Muscle layer of duodenum (tissue), 2 donors: ENCODE measurements at regions not wholly inside any gene's neighbourhood (a gene's known extent, or its start where the extent isn't known, plus 50 kb on each side); places are given as distances from the start of the nearest gene placed in this dataset.

Experiments
- H3K27ac ChIP-seq: one replicate; pipeline ENCODE4 v1.7.0; 2013; ENCODE audit warnings: mild to moderate bottlenecking, low read length
- H3K27me3 ChIP-seq: one replicate; pipeline ENCODE4 v1.7.0; 2013; ENCODE audit warnings: low read depth, mild to moderate bottlenecking, control low read depth, low read length
- H3K36me3 ChIP-seq, 2 donors: one replicate each; pipeline ENCODE4 v1.7.0; 2013; ENCODE audit warnings: low read length in 2 of 2, control low read depth in 1 of 2, mild to moderate bottlenecking in 1 of 2; ENCODE audit not compliant: insufficient read depth in 2 of 2, control insufficient read depth in 1 of 2
- H3K4me1 ChIP-seq, 2 donors: one replicate each; pipeline ENCODE4 v1.7.0; 2013; ENCODE audit warnings: low read length in 2 of 2, mild to moderate bottlenecking in 2 of 2, control low read depth in 1 of 2, moderate library complexity in 1 of 2; ENCODE audit not compliant: insufficient read depth in 2 of 2, control insufficient read depth in 1 of 2
- H3K4me3 ChIP-seq, 2 donors: one replicate each; pipeline ENCODE4 v1.7.0; 2013; ENCODE audit warnings: low read length in 2 of 2, low read depth in 1 of 2, mild to moderate bottlenecking in 1 of 2
- H3K9me3 ChIP-seq, 2 donors: one replicate each; pipeline ENCODE4 v1.7.0; 2013; ENCODE audit warnings: low read length in 2 of 2, control low read depth in 1 of 2, mild to moderate bottlenecking in 1 of 2; ENCODE audit not compliant: control insufficient read depth in 1 of 2
- donor health status: healthy.

DNA sequence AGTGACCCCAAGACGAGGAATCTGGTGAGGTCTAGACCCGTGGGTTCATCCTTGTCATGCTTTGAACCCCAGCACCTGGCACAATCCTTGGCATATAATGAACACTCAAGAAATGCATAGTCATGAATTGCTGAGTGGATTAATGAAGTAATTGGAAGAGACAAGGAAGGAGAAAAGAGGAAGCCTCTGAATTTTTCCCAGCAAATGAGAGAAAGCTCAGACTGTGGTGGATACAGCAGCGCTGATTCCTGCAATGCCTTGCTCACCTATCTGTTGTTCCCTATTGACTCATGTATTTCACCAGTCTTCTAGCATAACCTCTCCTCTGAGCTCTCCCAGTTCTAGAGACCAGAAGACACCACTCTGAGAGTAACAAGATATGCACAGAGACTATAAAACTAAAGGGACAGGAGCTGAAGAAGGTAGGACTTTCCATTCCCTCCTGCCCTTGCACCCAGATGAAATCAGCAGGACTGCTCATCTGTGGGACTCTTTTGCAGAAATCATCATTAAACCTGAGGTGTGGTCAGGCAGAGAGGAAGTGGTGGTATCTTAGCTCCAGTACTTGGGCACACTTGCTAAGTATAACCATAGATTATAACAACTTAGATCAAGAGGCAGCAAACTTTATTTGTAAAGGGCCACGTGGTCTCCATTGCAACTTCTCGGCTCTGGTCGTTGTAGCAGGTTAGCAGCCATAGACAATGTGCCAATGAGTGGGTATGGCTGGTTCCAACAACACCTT is 102.8 kb downstream of the MAF start:
- H3K9me3 ChIP-seq = peaks cover 0 to 5% of the 10 kb centered on the region in 2 donors
- H3K4me1 ChIP-seq = no peaks in the 10 kb centered on the region
- no peaks in the 10 kb centered on the region for H3K36me3 ChIP-seq
- H3K27me3 ChIP-seq = no peaks in the 10 kb centered on the region
- H3K27ac ChIP-seq = no peak overlapping the region
- H3K4me3 ChIP-seq = no peak overlapping the region

DNA sequence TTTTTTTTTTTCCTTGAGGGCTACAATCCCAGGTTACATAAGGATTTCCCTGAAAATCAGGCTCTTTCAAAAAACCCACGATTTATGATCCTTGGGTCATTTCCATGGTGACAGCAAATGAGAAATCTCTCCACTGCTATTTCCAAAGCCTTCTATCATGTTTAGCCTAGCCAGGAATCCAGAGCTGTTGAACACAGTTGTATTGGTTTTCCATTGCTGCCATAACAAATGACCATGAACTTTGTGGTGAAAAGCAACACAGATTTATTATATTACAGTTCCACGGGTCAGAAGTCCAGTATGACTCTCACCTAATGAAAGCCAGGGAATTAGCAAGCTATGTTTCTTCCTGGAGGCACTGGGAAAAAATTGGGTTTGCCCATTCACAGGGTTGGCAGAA is 106.6 kb downstream of the MAF start:
- Histone ChIP-seq H3K27me3 (no peaks in the 10 kb centered on the region), H3K4me1 (no peaks in the 10 kb centered on the region), H3K27ac (no peak overlapping the region), H3K4me3 (no peak overlapping the region), H3K36me3 (no peaks in the 10 kb centered on the region), H3K9me3 (peaks cover 0 to under 1% of the 10 kb centered on the region in 2 donors)

DNA sequence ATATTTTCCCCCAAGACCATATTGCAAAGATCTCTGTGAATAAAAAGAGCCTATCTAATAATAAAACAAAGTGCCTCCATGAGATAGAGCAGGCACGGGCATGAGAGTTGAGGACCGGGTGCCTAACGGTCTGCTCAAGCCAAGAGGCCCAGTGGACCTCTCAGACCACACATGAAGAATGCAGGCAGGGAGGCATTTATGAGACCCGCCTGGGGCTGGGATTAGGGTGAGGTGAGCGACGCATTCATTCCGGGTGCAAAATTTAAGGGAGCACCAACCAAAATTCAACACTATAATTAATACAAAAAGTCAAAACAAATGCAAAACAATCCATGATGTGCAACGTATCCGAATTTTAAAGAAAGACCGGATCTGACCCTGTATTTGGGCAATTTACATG is 108.5 kb downstream of the MAF start:
- H3K4me1 ChIP-seq = no peaks in the 10 kb centered on the region
- no peaks in the 10 kb centered on the region for H3K9me3 ChIP-seq
- no peak overlapping the region for H3K27ac ChIP-seq
- H3K4me3 ChIP-seq = no peak overlapping the region
- H3K36me3 ChIP-seq = no peaks in the 10 kb centered on the region
- H3K27me3 ChIP-seq = no peaks in the 10 kb centered on the region

DNA sequence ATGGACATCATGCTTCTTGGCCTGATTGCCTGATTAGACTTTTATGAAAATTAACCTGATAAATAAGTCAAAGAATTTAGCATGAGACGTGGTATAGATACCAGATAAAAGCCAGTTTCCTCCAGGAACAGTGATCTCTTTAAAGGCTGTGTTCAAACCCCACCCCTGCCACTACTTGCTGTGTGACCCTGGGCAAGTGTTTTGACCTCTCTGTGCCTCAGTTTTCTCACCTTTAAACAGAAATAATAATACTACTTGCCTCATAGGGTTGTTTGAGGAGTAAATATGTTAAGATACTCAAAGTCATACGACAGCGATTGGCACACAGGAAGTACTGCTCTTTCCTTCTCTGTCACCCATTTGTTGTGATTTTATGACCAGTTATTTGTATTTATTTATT is 115.5 kb downstream of the MAF start:
- no peak overlapping the region for H3K4me3 ChIP-seq
- no peaks in the 10 kb centered on the region for H3K36me3 ChIP-seq
- H3K27ac ChIP-seq = no peak overlapping the region
- H3K27me3 ChIP-seq = no peaks in the 10 kb centered on the region
- no peaks in the 10 kb centered on the region for H3K9me3 ChIP-seq
- H3K4me1 ChIP-seq = no peaks in the 10 kb centered on the region

DNA sequence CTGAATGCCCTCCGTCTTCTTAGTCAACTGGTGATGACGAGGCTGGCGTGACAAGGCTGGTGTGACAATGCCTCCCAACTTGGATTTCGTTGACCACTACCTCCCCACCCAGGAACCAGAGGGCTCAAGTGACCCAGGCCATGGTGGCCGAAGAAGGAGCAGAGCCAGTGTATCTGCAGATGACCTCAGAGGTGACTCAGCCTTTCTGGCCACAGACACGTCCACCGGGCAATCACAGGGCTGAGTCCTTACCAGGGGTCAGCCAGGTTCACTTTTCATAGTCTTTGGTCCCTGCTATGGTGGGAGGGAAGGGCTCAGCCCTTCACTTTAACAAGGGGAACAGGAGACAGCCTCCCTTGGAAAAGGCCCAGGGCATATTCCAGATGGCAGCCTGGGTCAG is 116.3 kb downstream of the MAF start:
- no peak overlapping the region for H3K27ac ChIP-seq
- no peaks in the 10 kb centered on the region for H3K27me3 ChIP-seq
- no peaks in the 10 kb centered on the region for H3K9me3 ChIP-seq
- no peaks in the 10 kb centered on the region for H3K36me3 ChIP-seq
- no peaks in the 10 kb centered on the region for H3K4me1 ChIP-seq
- H3K4me3 ChIP-seq = no peak overlapping the region

DNA sequence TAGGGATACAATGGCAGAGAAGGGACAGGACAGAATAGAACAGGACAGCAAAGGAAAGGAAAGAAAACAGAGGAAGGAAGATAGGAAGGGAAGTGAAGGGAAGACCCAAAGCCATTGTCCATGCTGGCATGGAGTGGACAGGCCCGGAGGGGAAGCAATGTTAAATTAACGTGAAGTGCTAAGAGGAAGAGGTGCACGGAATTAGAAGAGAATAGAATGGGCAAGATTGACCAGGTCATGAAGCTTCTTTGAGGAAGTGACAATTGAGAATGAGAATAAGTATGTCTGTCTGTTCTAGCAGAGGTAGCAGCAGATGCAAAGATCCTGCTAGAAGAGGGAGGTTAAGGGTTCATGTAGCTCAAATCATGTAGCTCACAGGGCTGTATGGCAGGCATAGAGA is 117.2 kb downstream of the MAF start:
- Histone ChIP-seq H3K27me3 (no peaks in the 10 kb centered on the region), H3K4me1 (no peaks in the 10 kb centered on the region), H3K9me3 (no peaks in the 10 kb centered on the region), H3K36me3 (no peaks in the 10 kb centered on the region), H3K27ac (no peak overlapping the region), H3K4me3 (no peak overlapping the region)

DNA sequence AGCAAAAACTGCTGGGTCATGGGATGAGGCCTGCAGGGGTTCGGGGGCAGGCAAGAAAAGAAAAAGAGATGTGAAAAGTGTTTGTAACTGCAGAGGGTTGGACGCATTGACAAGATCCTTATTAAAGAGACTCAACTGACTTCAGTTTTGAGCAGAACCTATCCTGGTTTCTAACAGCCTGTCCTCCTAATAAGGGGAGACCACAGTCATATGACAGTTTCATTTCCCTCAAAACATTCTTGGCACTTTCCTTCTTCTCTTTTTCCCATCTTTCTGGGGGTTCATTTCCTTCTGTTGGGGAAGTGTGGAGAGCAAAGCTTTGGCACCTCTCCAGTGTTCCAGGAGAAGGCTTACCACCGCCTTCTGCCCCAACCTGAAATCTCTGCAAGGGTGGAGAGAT is 118.5 kb downstream of the MAF start:
- no peak overlapping the region for H3K27ac ChIP-seq
- no peaks in the 10 kb centered on the region for H3K9me3 ChIP-seq
- no peaks in the 10 kb centered on the region for H3K36me3 ChIP-seq

DNA sequence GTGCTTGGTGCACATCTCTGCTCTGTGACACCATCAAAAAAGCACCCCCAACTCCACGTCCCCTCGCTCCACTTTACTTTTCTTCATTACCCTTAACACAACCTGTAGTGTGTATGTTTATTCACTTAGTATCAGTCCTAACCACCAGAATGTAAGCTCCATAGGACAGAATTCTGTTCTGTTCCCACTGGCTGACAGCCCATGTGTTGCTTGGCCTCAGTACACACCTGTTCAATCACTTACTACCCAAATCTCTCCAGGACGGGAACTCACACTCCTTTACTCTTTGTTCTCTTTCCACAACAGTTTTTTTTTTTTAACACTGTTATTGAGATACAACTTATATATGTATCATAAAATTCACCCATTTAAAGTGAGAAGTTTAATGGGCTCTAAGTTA is 119.6 kb downstream of the MAF start:
- H3K4me1 ChIP-seq = no peaks in the 10 kb centered on the region
- H3K36me3 ChIP-seq = no peaks in the 10 kb centered on the region
- no peaks in the 10 kb centered on the region for H3K27me3 ChIP-seq
- H3K27ac ChIP-seq = no peak overlapping the region
- no peak overlapping the region for H3K4me3 ChIP-seq
- no peaks in the 10 kb centered on the region for H3K9me3 ChIP-seq

More for the DNA sequence above, 118.5 kb downstream of the MAF start:
- Histone ChIP-seq H3K4me3 (no peak overlapping the region), H3K4me1 (no peaks in the 10 kb centered on the region), H3K27me3 (no peaks in the 10 kb centered on the region)

DNA sequence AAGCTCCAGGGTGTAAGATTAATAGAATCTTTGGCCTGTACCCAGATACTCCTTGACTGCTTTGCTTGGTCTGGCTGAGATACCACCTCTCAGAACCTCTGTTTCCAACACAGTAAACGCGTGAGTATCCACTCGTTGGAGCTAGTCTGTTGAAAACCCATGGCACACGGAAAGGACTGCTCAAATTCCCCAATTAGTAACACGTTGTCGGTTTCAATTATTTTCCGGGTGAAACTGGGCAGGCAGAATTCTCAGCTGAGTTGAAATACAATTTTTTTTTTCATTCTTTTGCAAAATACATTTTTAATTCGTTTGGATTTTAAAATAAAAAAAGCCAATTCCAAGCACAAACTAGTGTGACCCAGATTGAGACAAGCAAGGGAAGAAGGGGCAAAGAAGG is 120.5 kb downstream of the MAF start:
- Histone ChIP-seq H3K9me3 (no peaks in the 10 kb centered on the region), H3K27me3 (no peaks in the 10 kb centered on the region), H3K4me1 (no peaks in the 10 kb centered on the region), H3K4me3 (no peak overlapping the region), H3K27ac (no peak overlapping the region), H3K36me3 (no peaks in the 10 kb centered on the region)

DNA sequence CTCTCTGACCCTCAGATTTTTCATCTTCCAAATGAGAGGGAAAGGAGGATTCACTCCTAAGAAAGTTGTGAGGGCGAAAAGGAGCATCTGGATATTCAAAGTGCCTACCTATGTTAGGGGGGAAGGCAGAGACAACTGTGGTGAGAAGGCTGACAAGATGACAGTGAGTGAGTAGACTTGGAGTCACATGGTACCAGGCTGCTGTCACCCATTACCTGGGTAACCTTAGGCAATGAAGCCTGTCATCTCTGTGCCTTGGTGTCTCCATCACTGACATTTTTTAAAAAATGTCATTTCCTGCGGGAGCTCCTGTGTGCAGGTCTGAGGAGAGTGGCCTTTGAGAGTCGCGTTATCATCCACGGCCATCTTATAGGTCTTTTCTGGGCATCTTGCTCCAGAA is 124.0 kb downstream of the MAF start:
- H3K27ac ChIP-seq = no peak overlapping the region

DNA sequence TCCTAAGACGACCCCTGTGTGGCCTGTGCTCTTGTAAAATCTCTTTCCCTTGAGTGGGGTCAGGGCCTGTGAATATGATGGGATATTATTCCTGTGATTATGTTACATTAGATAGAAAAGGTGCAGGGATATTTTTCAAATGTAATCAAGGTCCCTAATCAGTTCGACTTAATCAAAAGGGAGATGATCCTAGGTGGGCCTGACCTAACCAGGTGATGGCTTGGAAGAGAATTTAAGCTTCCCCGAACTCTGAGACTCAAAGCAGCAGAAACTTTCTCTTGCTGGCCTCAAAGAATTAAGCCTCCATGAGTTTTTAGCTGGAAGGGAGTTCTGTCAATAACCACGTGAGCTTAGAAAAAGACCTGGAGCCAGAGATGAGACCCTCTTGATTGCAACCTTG is 124.7 kb downstream of the MAF start:
- no peak overlapping the region for H3K4me3 ChIP-seq
- H3K27ac ChIP-seq = no peak overlapping the region
- H3K36me3 ChIP-seq = no peaks in the 10 kb centered on the region
- H3K27me3 ChIP-seq = no peaks in the 10 kb centered on the region
- H3K9me3 ChIP-seq = peaks cover 0 to 7% of the 10 kb centered on the region in 2 donors
- no peaks in the 10 kb centered on the region for H3K4me1 ChIP-seq

More for the DNA sequence above, 124.0 kb downstream of the MAF start:
- Histone ChIP-seq H3K4me3 (no peak overlapping the region), H3K36me3 (no peaks in the 10 kb centered on the region), H3K27me3 (no peaks in the 10 kb centered on the region), H3K4me1 (no peaks in the 10 kb centered on the region), H3K9me3 (peaks cover 0 to 7% of the 10 kb centered on the region in 2 donors)

DNA sequence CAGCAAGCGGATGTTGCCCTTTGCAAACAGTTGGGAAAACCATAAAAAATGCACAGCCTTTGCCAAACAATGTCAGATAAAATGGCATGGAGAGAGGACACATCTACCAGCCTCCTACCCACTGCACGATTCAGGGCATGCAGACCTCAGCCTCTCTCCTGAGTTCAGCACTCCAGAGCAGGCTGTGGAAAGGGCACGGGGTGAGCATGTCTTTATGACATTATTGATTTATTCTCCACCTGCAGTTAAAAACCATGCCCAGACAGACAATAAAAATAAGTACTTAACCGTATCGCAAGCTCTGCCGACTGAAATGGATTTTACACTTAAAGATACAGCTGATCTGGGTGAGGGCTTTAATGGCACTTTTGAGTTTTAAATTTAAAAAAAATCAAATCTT is 127.1 kb downstream of the MAF start:
- H3K9me3 ChIP-seq = peaks cover 0 to 7% of the 10 kb centered on the region in 2 donors
- H3K27me3 ChIP-seq = no peaks in the 10 kb centered on the region
- no peak overlapping the region for H3K27ac ChIP-seq
- H3K4me1 ChIP-seq = no peaks in the 10 kb centered on the region
- H3K36me3 ChIP-seq = no peaks in the 10 kb centered on the region
- no peak overlapping the region for H3K4me3 ChIP-seq
